Epithelial cell of proximal tubule (primary cell): ENCODE measurements at regions not wholly inside any gene's neighbourhood (a gene's known extent, or its start where the extent isn't known, plus 50 kb on each side); places are given as distances from the start of the nearest gene placed in this dataset.
A peak's percentile ranks its signal among the peaks of the same experiment; 100 is the strongest.
"Not testable (repeated sequence)": the region's sequence is repeated elsewhere in the genome, so short reads cannot be mapped to it uniquely, and the experiment has no call there.

Experiments used
- DNase-seq: peaks from one replicate; pipeline ENCODE4 v3.0.0-alpha.2; 2011; ENCODE audit warnings: low read depth
- H3K4me3 ChIP-seq: 2 replicates; pipeline ENCODE4 v1.5.1; 2011; ENCODE audit warnings: low read depth, mild to moderate bottlenecking, low read length
- TF ChIP-seq, protein P1 (sequence below): conservative IDR thresholded peaks from 2 replicates; pipeline ENCODE4 v1.5.1; 2012; ENCODE audit warnings: low read depth, mild to moderate bottlenecking, low read length

DNA sequence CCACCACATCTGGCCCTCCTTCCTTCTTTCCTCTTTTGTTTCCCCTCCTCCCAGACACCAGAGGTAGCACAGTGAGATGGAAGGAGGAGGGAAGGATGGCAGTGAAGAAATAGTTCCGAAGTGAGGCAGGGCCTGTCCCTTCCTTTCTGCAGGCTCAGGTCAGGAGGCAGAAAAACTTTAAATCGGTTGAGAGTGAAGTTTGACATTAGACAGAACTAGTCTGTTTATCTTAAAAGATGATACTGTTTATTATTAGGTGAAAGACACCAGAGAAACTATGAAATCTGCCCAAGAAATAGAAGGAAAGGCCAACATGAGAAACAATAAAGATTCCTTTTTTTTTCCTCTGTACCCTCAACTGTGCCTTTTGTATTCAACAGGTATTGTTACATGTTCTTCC lies 670.3 kb downstream of the UTRN start:
- no peak overlapping the region for H3K4me3 ChIP-seq
- no peak for DNase-seq
- TF ChIP-seq, protein P1, sequence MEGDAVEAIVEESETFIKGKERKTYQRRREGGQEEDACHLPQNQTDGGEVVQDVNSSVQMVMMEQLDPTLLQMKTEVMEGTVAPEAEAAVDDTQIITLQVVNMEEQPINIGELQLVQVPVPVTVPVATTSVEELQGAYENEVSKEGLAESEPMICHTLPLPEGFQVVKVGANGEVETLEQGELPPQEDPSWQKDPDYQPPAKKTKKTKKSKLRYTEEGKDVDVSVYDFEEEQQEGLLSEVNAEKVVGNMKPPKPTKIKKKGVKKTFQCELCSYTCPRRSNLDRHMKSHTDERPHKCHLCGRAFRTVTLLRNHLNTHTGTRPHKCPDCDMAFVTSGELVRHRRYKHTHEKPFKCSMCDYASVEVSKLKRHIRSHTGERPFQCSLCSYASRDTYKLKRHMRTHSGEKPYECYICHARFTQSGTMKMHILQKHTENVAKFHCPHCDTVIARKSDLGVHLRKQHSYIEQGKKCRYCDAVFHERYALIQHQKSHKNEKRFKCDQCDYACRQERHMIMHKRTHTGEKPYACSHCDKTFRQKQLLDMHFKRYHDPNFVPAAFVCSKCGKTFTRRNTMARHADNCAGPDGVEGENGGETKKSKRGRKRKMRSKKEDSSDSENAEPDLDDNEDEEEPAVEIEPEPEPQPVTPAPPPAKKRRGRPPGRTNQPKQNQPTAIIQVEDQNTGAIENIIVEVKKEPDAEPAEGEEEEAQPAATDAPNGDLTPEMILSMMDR: no peak

DNA sequence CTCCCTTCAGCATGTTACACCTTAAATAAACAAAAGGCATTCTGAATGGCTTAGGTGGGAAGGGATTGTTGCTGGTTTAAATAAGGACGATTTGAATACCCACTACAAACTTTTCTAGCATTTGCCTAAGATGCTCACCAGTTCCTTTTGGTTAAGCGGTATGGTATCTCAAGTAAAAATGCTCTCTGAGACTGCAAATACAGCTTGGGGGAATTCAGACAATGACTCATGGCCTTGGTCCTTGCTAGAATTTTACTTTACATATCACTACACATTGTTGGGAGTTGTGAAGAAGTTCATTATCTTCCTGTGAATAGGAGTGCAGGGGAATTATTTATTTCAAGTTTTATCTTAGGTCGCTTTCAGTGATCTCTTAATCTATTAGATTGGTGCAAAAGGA lies 670.7 kb downstream of the UTRN start:
- DNase-seq: no peak
- no peak overlapping the region for H3K4me3 ChIP-seq
- TF ChIP-seq, protein P1: no peak

DNA sequence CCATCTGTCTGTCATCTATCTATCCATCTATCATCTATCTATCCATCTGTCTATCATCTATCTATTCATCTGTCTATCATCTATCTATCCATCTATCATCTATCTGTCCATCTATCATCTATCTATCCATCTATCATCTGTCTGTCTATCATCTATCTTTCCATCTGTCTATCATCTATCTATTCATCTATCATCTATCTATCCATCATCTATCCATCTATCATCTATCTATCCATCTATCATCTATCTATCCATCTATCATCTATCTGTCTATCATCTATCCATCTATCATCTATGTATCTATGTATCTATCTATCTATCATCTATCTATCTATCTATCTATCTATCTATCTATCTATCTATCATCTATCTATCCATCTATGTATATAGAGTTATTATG lies 671.6 kb downstream of the UTRN start:
- not testable (repeated sequence) for H3K4me3 ChIP-seq, DNase-seq

DNA sequence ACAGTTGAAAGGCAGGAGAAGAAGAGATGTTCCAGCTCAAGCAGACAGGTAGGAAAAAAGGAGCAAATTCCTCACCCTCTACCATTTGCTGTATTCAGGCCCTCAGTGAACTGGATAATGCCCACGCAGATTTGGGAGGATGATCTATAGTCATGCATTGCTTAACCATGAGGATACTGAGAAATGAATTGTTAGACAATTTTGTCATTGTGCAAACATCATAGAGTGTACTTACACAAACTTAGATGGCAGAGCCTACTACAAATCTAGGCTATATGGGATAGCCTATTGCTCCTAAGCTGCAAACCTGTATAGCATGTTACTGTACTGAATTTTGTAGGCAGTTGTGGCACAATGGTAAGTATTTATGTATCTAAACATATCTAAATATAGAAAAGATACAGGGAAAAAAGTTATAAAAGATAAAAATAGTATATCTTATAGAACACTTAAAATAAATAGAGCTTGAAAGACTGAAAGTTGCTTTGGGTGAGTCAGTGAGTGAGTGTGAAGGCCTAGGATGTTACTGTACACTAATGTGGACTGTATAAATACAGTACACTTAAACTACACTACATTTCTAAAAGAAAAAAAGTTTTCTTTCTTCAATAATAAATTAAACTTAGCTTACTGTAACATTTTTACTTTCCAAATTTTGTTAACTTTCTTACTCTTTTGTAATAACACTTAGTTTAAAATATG lies 672.3 kb downstream of the UTRN start:
- TF ChIP-seq, protein P1: no peak
- H3K4me3 ChIP-seq: no peak overlapping the region
- no peak for DNase-seq

DNA sequence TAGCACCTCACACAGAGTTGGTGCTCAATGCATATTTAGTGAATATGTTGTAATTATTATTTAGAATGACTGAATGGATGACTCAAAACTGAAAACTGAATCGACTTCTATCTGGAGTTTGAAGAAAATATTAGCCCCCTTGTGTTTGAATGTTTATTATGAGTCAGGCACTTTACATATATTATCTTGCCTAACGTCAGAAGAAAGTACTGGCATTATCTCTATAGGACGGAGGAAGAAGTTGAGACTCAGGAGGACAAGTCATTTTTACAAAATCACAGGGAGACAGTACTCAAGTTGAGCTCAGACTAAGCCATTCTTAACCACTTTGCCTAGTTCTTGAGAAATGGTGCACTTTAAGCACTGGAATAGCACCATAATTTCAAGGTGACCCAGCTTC lies 684.0 kb downstream of the UTRN start:
- no peak for DNase-seq
- TF ChIP-seq, protein P1: no peak
- no peak overlapping the region for H3K4me3 ChIP-seq

DNA sequence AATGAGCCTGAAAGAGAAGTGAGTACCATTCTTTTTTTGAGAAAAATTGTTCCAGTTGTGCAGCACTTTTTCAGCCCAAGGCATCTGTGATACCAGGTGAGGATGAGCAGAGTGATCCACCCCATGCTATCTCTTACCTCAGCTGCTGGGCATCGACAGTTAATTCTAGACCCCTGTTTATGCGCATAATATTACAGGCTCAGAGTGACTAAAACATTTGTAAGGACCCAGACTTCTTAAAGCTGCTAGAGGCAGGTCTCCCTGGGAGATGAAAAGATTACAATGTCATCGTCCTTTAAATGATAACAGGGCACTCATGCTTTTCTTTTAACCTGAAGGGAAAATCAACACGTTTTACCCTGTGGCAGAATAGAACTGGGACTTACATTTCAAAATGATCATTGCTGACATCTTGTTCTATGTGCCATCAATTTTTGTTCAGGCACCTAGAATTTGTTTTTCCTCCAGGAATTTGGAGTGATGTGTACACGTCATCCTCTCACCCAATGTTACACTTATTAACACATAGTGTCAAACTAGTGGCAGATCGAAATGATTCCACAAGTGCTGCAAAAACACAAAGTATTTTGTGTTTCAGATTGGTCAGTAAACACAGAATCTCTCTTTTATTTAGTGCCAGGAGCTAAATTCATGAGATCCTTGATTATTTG lies 684.6 kb downstream of the UTRN start:
- H3K4me3 ChIP-seq: no peak overlapping the region
- DNase-seq: no peak
- TF ChIP-seq, protein P1: peak; percentile 9

DNA sequence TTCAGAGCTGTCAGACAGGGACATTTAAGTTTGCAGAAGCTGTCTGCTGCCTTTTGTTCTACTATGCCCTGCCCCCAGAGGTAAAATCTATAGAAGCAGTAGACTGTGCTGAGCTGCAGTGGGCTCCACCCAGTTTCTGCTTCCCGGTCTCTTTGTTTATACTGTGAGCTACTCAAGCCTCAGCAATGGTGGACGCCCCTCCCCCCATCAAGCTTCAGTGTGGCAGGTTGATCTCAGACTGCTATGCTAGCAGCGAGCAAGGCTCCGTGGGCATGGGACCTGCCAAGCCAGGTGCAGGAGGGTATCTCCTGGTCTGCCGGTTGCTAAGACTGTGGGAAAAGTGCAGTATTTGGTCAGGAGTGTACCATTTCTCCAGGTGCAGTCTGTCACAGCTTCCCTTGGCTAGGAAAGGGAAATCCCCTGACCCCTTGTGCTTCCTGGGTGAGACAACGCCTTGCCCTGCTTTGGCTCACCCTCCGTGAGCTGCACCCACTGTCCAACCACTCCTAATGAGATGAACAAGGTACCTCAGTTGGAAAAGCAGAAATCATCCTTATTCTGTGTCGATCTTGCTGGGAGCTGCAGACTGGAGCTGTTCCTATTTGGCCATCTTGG lies 692.2 kb downstream of the UTRN start:
- not testable (repeated sequence) for DNase-seq

DNA sequence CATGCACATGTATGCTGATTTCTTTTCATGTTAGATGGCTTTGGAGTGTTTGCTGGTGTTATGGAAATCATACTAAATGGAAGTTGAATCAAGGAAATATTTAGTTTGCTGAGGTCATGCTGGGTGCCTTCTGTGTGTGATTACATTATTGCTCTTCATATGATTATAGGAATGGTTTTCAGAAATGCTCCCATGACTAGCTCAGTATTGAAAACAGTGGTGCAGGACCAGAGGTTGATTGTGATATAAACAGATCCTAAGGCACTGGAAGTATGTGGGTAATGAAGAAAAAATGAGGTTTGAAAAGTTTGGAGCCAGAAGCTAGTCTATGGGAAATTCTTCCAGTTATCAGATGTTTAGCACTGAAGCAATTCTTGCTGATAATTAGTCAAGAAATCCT lies 693.1 kb downstream of the UTRN start:
- TF ChIP-seq, protein P1: no peak
- DNase-seq: no peak

More for the DNA sequence above, 692.2 kb downstream of the UTRN start:
- H3K4me3 ChIP-seq: not testable (repeated sequence)

More for the DNA sequence above, 693.1 kb downstream of the UTRN start:
- H3K4me3 ChIP-seq: no peak overlapping the region
